Hepatic stellate cell (primary cell): ENCODE measurements at regions not wholly inside any gene's neighbourhood (a gene's known extent, or its start where the extent isn't known, plus 50 kb on each side); places are given as distances from the start of the nearest gene placed in this dataset.
"Not testable (repeated sequence)": the region's sequence is repeated elsewhere in the genome, so short reads cannot be mapped to it uniquely, and the experiment has no call there.

Experiments
- DNase-seq: peaks from one replicate; pipeline ENCODE4 v3.0.0; 2011; ENCODE audit warnings: low spot score

DNA sequence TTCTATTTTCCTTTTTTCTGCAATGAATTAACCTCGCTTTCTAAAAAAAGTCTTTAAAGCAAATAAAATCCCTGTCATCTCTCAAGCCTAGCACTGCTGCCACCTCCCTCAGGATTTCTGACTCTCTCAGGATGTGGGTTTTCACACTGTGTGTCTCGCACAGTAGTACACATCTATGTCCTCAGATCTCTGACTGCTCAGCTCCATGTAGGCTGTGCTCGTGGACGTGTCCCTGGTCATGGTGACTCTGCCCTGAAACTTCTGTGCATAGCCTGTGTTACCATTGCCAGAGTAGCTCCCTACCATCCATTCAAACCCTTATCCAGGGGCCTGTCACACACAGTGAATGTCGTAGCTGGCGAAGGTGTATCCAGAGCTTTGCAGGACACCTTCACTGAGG is 619.3 kb downstream of the TMEM121 start:
- DNase-seq = not testable (repeated sequence)

DNA sequence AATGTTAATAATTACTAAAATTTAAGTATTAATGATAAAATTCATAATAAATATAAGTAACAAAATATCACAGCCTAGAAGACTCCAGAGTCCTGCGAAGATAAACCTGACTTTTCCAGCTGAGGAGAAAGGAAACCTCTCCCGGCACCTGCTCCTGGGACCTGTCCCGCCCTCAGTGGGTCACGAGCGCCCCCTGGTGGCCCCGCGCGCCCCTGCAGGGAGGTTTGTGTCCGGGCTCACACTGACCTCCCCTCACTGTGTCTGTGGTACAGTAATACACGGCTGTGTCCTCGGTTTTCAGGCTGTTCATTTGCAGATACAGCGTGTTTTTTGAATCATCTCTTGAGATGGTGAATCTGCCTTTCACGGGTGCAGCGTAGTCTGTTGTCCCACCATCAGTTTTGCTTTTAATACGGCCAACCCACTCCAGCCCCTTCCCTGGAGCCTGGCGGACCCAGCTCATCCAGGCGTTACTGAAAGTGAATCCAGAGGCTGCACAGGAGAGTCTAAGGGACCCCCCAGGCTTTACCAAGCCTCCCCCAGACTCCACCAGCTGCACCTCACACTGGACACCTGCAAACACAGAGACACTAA is 627.1 kb downstream of the TMEM121 start:
- not testable (repeated sequence) for DNase-seq

DNA sequence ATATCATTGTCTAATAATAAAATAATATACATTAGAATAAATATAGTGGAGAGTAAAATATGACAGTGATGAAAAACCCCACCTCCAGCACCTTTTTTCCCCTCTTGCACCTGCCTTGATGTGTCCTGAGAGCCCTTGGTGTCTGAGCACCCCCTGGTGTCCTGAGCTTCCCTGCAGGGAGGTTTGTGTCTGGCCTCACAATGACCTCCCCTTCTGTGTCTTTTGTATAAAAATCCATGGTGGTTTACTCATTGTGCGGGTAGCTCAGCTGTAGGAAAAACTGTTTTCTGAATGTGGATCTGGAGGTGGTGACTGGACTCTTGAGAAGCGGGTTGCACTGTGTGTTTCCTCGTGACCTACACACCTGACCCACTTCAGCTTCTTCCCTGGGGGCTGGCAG is 636.9 kb downstream of the TMEM121 start:
- DNase-seq = no peak

DNA sequence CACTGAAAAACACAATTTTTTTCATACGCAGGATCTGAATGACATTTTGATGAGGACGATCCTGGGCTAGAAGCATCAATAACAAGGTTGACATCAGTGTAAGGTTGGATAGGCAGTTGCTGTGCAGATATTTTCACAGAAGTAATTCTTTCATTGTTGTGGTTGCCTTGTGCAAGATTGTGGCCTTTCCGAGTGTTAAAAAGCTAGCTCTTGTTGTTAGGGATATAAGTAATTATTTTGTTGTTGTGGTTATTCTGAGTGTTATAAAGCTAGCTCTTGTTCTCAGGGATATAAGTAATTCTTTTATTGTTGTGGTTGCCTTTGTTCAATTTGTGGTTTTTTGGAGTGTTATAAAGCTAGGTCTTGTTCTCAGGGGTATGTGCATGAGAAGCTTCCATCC is 637.4 kb downstream of the TMEM121 start:
- DNase-seq = not testable (repeated sequence)

DNA sequence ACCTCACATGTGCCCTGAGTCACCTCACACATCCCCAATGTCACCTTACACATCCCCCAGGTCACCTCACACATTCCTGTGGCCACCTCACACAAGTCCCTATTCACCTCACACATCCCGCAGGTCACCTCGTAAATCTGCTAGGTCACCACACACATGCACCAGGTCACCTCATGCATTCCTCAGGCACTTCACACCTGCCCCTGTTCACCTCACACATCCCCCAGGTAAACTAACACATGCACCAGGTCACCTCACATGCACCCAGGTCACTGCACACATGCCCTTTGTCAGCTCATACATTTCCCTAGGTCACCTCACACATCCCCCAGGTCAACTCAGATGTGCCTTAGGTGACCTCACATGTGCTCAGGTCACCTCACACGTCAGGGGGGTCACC is 639.8 kb downstream of the TMEM121 start:
- DNase-seq = no peak

DNA sequence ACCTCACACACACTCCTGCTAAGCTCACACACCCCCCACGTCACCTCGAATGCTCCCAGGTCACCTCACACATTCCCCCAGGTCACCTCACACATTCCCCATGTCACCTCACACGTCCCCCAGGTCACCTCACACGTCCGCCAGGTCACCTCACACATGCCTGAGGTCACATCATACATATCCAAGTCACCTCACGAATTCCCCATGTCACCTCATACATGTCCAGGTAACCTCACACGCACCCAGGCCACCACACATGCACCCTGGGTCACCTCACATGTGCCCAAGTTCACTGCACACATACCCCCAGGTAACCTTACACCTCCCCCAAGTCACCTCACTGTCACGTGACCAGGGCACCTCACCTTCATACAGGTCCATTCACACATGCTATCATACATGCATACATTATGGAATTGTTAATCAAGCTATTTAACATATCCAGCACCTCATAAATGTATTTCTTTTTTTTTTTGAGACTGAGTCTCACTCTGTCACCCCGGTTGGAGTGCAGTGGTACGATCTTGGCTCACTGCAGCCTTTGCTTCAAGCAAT is 640.3 kb downstream of the TMEM121 start:
- DNase-seq = no peak

DNA sequence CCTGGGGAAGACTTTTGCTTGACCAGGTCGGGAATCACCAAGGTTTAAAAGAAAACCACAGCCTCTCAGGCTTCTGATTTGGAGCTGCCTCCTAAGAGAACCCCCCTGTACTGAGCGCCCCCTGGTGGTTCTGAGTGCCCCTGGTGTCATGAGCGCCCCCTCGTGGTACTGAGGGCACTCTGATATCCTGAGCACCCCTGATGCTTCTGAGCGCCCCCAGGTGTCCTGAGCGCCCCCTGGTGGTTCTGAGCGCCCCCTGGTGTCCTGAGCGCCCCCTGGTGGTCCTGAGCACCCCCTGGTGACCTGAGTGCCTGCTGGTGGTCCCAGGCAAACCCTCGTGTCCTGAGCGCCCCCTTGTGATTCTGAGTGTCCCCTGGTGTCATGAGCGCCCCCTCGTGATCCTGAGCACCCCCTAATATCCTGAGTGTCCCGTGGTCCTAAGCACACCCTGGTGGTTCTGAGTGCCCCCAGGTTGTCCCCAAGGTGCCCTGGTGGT is 643.8 kb downstream of the TMEM121 start:
- not testable (repeated sequence) for DNase-seq

DNA sequence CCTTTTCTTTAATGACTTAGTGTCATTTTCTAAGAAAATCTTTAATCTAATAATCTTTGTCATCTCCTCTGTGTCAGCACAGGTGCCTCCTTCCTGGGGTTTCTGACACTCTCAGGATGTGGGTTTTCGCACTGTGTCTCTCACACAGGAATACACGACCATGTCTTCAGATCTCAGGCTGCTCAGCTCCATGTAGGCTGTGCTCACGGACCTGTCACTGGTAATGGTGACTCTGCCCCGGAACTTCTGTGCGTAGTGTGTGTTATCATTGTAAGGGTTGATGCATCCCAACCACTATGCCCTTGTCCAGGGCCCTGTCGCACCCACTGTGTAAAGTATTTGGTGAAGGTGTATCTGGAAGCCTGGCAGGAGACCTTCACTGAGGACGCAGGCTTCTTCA is 647.8 kb downstream of the TMEM121 start:
- DNase-seq = no peak

DNA sequence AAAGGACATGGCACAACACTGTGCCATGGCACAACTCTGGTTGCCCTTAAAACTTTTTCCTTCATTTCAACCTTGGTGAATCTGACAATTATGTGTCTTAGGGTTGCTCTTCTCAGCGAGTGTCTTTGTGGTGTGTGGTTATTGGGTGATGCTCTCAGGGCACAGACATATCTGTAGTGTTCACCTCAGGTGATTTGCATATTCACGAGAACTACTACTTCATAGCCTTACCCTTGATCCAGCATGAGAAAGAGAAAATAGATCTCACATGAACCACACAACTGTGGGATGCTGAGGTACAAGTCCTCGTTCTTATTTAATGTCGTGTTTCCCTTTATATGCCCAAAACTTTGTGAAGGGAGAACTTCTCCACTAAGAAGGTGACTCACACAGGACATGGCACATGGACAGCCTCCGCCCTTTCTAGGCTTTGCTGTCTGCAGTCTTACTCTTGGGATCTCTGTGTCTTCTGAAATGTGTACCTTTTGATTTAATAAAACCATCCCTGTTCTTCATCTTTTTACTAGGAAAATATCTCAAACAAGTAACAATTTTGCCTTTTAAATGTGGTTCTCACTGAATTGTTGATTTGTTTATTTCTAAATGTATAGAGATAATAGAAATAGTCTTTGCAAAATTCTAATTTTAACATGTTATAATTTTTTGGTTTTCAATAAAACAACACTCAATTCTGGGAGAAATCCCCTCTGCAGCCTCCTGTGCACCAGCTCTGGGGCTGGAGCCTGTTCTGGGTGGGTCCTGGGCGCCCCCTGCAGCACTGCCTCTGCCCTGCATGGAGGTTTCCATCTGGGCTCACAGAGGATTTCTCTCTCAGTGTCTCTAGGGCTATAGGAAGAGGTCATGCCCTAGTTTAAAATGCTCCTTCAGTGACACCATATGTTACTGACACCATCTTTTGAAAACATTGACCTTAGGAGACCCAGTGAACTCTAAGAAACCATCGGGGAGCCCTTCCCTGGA is 651.2 kb downstream of the TMEM121 start:
- not testable (repeated sequence) for DNase-seq

DNA sequence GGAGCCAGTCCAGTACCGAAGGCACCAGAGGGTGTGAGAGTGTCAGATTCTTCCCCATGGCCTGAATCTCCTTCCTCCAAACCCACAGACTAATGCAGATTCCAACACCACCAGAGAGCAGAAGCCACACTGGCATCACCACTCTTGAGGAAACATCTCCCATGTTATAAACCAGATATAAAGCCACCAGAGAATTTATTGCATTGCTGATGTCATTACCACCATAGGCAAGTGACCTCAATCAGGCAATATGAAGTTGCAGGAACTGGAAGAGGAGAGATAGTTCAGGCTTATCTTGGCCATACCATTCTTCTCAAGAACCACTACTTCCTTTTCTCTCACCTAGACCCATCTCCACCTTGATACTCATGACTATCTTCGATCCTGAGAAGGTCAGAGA is 653.4 kb downstream of the TMEM121 start:
- no peak for DNase-seq

DNA sequence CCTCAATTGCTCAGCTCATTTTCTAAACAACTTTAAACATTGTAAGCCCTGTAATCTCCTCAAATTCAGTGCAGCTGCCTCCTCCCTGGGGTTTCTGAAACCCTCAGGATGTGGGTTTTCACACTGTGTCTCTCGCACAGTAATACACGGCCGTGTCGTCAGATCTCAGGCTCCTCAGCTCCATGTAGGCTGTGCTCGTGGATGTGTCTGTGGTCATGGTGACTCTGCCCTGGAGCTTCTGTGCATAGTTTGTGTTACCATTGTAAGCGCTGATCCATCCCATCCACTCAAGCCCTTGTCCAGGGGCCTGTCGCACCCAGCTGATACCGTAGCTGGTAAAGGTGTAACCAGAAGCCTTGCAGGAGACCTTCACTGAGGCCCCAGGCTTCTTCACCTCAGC is 658.4 kb downstream of the TMEM121 start:
- DNase-seq = not testable (repeated sequence)

DNA sequence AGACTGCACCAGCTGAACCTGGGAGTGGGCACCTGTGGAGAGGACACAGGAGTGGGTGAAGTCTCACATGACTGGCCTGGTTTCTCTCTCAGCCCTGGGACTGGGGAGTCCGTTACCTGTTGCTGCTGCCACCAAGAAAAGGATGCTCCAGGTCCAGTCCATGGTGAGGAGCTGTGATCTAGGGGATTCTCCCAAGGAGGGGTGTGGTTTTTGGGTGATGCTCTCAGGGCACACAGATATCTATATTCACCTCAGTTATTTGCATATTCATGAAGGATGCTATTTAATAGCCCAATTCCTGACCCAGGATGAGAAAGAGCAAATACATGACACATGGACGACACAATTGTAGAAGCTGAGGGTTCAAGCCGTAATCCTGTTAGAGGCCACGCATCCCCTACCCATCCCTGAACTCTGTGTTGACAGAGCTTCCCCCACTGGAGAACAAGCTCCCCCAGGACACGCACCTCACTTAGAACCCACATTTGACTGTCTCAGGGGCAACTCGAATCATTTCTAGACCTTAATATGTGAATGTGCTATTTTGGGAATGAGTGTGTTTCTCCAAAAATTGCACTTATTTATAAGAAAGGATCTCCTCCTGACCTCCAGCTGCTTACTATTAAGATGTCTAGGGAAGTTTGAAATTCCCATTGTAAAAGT is 658.9 kb downstream of the TMEM121 start:
- DNase-seq = not testable (repeated sequence)

DNA sequence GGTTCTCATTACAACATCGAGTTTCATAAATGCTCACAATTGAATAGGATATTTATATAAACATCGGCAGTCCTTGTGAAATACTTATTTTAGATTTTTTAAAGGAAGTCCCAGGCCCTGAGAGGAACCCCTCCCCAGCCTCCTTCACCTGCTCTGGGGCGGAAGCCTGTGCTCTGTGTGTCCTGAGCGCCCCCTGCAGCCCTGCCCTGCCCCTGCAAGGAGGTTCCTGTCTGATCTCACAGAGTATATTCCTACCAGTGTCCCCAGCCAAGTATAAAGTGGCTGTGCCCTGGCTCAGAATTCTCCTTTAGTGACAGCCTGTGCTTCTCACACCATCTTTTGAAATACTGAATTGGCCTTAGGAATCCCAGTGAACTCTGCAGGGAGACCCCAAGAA is 659.5 kb downstream of the TMEM121 start:
- no peak for DNase-seq

DNA sequence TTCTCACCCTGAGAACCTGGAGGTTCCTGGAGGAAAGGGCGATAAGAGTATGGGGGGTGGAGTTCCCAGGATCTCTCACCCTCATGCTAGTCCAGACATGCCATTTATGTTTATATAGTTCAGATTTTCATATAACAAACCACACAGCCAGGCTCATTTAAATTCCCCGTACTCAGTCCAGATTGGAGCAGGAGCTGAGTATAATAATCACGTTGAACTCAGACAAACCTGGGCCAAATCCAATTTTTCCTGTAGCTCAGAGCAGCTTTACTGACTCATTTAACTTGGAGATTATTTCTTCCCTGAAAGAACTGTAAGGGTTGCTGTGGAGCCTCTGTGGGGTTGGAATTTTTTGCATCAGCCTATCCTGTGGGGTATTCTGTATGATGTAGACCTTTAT is 660.8 kb downstream of the TMEM121 start:
- no peak for DNase-seq

DNA sequence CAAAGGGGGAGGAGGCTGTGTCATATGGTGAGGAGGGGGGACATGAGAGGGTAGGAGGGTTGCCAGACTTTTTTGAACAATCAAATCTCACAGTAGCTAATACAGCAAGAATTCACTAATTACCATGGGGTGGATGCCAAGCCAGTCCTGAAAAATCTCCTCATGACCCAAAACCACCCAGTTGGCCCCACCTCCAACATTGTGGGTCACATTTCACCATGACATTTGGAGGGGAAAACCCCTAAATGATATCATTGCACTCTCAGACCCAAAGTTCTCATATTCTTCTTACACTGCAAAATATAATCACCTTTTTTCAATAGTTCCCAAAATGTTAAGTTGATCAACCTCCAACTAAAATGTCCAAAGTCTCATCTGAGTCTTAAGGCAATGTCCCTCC is 666.3 kb downstream of the TMEM121 start:
- not testable (repeated sequence) for DNase-seq

DNA sequence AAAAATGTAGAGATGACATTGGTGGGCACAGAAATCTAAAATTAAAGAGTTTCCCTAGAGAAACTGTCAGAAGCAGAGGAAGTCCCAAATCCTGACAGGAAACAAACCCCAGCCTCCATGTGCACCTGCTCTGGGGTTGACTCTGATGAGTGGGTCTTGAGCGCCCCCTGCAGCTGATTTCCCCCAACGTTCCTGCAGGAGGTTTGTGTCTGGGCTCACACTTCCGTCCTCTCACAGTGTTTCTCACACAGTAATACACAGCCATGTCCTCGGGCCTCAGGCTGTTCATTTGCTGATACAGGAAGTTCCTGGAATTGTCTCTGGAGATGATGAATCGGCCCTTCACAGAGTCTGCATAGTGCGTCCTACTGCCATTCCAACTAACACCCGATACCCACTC is 670.1 kb downstream of the TMEM121 start:
- DNase-seq = not testable (repeated sequence)

DNA sequence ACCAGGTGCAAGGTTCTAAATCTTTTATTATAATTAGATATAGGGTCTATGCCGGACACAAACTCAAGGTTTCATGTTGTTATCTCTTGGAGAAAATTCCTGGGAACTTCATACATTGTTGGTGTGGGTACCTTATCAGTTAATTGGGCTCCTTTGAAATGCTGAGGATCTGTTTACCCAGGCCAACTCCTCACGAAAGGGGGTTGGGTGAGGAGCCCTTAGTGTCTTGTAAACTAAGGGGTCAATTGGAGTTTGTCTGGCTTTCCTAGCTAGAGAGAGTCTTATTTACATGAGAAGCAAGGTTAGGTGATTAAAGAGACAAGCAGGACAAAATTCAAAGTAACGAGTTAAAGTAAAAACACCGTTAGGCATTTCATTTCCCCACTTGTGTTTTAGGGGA is 670.9 kb downstream of the TMEM121 start:
- DNase-seq = not testable (repeated sequence)

DNA sequence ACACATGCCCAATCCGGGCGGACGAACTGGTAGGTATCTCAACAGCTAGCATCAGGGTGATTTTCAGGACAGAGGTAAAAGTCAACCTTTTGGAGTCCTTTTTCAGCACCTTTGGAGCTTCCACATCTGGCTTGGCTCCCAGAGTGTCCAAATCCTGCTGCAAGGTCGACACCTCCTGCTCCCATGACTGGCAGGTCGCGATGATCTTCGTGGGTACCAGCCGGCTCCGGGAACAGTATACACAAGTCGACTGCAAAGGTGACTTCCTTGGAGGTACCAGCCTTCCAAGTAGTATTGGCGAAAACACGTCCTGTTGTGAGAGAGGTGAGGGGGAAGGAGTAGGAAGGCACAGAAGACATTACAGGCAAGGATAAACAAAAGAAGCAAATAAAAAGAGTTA is 672.7 kb downstream of the TMEM121 start:
- no peak for DNase-seq

DNA sequence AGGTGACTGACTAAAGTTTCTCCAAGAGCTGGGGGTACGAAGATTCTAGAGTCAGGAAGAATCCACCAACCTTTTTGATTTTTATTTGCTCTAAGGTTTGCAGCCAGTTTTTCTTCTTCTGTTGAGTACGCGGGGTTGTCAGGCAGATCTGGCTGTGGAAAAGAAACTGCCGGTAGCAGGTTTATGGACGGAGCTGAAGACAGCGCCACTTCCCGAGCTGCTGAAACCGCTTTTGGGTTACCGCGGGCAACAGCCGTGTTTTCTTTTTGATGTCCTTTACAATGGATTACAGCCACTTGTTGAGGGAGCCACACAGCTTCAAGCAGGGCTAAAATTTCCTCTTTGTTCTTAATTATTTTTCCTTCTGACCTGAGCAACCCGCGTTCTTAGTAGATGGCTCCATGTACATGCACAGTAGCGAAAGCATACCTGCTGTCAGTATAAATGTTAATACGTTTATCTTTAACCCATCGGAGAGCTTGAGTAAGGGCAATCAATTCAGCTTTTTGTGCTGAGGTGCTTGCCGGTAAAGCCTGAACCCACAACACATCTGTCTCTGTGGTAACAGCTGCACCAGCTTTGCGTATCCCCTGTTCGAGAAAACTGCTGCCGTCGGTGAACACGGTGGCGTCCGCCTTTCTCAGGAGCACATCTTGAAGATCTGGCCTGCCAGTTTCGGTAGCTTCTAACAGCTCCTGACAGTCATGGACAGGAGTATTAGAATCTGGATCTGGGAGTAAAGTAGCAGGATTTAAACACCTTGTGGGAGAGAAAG is 674.3 kb downstream of the TMEM121 start:
- no peak for DNase-seq

DNA sequence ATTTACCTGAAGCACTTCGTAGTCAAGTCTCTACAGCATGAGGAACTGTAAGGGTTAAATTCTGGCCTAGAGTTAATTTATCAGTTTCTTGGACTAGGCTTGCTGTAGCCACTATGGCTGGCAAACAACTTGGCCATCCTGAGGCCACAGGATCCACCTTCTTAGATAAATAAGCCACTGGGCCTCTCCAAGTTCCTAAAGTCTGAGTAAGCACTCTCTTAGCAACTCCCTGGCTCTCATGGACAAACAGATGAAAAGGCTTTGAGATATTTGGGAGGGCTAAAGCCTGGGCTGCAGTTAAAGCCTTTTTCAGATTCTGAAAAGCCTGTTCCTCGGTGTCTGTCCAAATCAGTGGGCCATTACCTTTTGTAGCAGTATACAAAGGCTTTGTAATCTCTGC is 675.0 kb downstream of the TMEM121 start:
- DNase-seq = no peak

DNA sequence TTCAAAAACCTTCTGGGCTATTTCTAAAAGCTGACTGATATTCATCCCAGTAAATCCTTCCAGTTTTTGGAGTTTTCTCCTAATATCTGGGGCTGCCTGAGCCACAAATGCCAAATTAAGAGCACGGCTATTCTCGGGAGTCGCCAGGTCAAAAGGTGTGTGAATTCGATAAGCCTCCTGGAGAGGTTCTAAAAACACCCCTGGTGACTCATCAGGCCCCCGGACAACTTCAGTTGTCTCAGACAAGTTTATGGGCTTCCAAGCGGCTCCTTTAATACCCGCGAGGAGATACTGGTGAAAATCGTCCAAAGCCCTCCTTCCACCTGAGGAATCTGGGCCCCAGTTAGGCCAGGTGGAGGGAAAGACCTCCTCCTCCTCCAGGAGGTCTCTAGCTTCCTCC is 677.1 kb downstream of the TMEM121 start:
- no peak for DNase-seq

DNA sequence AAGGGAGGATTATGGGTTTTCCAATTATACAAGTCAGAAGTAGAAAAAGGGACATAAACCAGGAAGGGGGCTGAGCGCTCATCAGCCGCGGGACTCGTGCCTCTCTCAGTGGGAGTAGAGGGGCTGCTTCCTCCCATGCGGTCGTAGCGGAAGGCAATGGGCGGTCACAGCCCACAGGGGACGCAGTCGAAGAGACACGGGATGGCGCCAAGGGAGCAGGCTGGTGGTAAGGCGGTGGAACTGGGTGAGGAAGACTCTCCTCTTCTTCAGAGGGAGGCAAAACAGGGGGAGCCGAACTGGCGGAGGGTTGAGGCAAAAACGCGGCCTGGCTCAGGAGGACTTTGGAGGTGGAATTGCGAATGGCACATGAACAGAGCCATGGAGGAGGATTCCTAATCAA is 677.7 kb downstream of the TMEM121 start:
- no peak for DNase-seq
